GM18867 (cell line): ENCODE measurements at regions not wholly inside any gene's neighbourhood (a gene's known extent, or its start where the extent isn't known, plus 50 kb on each side); places are given as distances from the start of the nearest gene placed in this dataset.

Experiments
- ATAC-seq: cut with Tn5 transposase; IDR thresholded peaks from one replicate; pipeline ENCODE4 v1.9.1; 2021; ENCODE audit warnings: mild to moderate bottlenecking, moderate library complexity; ENCODE audit not compliant: unreplicated experiment

DNA sequence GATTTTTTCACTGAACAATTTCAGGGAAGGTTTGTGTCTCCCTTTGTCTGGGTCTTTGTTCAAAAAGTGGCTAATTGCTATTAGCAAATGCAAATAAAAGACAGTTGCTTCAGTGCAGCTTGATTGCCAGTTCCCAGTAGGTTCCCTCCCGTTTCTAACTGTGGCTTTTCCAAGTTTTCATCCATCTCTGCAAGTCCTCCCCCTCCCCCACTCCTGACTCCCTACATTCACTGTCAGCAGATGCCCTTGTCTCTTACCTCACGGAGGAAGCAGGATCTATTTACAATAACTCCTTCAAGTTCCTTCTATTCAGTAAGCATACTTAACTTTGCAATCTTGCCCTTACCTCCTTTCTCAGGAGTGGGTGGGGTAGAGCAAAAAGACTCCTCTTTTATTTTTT lies 55.4 kb upstream of the SCEL start:
- ATAC-seq: no peak

GRCh38 chr13:77479326-77479725 lies 56.2 kb upstream of the SCEL start:
- no peak for ATAC-seq

GRCh38 chr13:77477299-77477848 lies 58.1 kb upstream of the SCEL start:
- no peak for ATAC-seq

- no peak for ATAC-seq
These were observed 59.0 kb upstream of the SCEL start for GRCh38 chr13:77476456-77476855.

GRCh38 chr13:77475345-77476084 lies 60.0 kb upstream of the SCEL start:
- ATAC-seq: no peak

DNA sequence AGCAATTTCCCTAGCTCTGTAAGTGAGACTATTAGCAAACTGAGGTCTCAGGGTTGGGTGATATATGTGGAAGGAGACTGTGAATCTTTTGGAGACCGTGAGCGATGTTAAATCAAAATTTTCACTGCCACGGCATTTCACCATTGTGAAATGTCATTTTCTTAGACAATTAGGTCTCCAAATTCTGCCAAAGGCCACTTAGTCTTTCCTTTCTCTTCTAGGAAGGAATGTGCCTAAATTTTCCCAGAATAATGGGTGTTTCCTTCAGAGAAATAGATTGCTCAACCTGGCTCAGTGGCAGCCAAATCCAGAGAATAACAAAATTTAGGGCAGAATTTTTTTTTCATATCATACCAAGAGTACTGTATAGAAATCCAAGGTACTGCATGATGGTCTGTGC lies 64.5 kb upstream of the SCEL start:
- no peak for ATAC-seq

- ATAC-seq: no peak
These were observed 68.6 kb upstream of the SCEL start for GRCh38 chr13:77466753-77467422.

DNA sequence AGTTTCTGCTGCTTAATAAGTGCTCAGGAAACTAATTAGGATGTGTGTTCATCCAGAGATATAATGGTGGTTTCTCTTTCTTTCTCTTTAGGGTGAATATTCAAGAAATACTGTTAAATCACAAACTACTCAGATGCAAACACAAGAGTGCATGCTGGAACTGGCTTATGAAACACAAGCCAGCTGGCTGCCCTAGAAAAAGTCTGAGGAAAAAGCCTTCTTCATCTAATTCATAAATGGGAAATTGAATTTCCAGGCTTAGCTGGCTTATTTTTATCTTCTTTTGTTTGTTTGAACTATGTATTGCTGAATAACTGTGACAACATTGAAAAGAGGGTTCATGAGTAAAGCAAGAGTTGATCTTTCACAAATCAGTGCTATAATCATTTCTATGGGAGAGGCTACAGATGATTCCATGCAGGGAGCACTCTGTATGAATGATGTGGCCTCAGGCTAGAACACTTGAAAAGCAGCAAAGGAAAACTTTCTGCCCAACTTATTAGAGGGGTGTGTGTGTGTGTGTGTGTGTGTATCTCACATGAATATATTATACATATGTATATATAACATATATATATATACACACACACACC lies 69.8 kb upstream of the SCEL start:
- no peak for ATAC-seq

GRCh38 chr13:77460195-77460594 lies 75.3 kb upstream of the SCEL start:
- peak; percentile 82 for ATAC-seq

GRCh38 chr13:77459592-77459991 lies 75.9 kb upstream of the SCEL start:
- ATAC-seq: no peak

DNA sequence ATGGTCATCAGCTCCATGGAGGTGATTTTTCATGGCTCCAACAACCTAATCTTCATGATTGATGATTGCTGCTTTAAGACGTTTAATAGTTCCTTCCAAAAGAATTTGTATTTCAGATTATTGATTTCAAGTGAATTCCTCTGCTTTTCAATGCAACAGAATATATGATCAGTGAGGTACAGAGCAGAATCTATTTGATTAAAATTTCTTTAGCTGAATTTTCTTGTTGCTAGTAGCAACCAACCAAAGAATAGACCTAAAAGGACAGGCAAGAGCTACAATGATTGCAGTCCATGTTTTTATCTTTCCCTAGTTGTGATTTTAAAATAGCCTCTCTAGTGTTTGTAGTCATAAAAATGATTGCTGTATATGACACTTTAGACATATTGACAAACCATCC lies 76.8 kb upstream of the SCEL start:
- no peak for ATAC-seq

DNA sequence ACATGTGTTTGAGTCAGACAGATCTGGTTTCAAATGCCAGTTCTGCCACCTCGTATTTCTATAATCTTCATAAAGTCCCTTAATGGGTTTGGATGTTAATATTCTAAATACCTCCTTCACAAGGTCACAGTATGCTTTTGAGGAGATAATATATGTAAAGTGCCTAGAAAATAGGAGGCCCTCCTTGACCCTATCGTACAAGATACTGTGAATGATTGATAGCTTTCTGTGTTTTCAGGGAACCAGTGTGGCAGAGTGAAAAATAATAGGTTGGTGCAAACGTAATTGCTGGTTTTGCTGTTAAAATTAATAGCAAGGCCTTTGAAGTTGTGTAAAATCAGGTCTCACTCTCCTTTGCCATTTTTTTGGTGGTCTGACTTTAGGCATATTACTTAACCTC lies 77.5 kb upstream of the SCEL start:
- ATAC-seq: no peak

DNA sequence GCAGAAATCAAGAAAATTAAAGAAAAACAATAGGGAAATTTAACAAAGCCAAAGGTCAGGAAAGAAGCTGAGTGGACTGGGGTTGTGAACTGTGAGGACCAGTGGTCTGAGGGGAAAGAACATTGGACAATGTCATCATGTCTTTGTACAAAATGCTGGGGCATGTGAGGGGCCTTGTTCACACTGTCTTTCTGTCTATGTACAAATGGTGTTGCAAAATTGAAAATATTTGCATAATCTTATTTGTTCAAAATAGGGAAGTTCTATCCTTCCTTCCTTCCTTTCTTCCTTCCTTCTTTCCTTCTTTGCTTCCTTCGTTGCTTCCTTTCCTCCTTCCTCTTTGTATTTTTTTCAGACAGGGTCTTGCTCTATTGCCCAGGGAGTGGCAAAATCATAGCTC lies 79.2 kb upstream of the SCEL start:
- no peak for ATAC-seq

- ATAC-seq: no peak
These were observed 86.2 kb upstream of the SCEL start for GRCh38 chr13:77449265-77449664.

DNA sequence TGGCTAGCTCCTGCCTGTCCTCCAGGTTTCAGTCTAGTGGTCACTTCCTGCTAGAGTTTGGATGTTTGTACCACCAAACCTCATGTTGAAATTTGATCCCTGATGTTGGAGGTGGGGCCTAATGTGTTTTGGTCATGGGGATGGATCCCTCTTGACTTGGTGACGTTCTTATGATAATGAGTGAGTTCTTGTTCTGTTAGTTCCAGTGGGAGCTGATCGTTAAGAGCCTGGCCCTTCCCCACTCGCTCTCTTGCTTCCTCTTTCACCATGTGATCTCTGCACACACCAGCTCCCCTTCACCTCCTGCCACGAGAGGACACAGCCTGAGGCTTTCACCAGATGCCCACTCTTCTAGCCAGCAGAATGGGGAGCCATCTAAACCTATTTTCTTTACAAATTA lies 86.8 kb upstream of the SCEL start:
- ATAC-seq: no peak

DNA sequence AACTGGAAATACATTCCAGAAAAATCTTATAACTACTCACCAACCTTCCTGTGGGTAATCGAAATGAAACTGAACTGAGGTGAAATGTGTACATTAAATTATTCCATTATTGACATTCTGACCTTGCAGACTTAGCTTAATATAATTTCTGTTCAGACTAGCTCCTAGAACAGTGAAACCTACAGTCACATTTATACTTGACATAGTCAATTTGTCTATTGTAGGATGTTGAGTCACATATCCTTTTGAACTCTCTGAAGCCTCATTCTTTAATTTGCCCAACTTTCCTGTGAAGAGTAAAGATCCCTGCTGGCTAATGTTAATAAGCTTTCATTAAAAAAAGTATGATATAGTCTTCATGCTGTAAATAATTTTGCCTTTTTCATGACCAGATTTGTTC lies 92.0 kb upstream of the SCEL start:
- ATAC-seq: no peak

DNA sequence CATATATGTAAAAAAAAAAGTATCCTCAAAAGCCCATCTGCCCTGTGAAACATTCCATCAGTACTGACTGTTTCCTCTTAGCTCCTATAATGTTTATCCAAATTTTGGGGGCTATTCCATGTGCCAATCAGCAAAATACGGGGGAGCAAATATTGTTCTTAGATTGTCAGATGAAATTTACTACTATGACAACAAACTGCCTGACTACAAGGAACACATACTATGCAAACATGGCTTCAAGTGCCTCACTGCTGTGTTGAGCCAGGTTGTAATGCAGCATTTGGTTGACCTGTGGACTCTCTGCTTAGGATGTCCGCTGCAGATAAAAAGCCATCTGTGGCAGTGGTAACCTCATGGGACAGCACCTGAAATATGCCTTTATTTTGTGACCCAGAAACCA lies 98.2 kb upstream of the SCEL start:
- no peak for ATAC-seq

GRCh38 chr13:77434289-77434688 lies 101.2 kb upstream of the SCEL start:
- no peak for ATAC-seq

GRCh38 chr13:77431449-77431848 lies 104.1 kb upstream of the SCEL start:
- peak; percentile 21 for ATAC-seq

DNA sequence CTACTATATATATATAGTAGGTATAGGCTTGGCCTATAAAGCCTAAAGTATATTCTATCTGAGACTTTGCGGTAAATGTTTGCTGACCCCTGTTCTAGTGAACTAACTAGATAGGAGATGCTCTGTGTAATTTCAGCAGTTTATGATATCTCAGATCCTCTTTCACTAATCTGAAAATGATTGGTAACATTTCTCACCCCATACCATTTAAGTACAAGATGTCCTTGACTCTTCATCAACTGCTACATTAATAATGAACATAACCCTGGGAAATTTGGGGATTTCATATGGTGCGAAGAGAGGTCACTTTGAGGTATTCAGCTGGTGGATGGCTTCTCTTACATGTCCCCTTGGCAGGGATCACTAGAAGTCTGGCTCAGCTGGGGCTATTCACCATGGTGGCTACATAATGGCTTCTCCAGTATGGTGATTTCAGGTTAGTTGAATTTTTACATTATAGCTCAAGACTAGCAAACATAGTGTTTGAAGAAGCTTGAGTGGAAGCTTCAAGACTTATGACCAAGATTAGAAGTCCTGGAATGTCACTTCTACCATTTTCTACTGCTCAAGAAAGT lies 103.6 kb upstream of the MYCBP2 start:
- ATAC-seq: peak; percentile 53

DNA sequence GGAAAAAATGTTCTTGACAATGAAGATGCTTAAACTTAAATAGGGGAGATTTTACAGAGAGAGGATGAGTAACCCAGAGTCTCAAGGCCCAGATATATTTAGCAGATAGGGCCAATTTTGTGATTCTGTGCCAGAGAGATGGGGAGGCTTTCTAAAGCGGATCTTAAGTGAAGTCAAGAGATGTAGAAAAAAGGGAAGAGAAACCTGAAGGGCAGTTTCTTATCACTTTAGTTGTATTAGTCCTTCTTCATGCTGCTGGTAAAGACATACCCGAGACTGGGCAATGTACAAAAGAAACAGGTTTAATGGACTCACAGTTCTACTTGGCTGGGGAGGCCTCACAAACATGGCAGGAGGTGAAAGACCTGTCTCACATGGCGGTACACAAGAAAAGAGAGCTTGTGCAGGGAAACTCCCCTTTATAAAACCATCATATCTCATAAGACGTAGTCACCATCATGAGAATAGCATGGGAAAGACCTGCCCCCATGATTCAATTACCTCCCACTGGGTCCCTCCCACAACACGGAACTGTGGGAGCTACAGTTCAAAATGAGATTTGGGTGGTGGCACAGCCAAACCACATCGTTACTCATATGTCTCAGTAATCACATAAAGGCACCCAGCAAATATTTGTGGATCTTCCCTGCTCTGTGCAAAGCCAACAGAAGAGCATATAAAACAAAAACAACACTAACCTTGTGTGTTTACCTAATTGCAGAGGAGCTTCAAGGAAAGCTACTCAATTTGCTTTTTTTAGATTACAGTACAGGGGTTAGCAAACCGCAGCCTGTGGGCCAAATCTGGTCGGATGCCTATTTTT lies 102.6 kb upstream of the MYCBP2 start:
- ATAC-seq: peak; percentile 73
